NCI-H226 (cell line): ENCODE measurements at regions not wholly inside any gene's neighbourhood (a gene's known extent, or its start where the extent isn't known, plus 50 kb on each side); places are given as distances from the start of the nearest gene placed in this dataset.
A peak's percentile ranks its signal among the peaks of the same experiment; 100 is the strongest.

Source experiments
- DNase-seq: peaks from one replicate; pipeline ENCODE4 v3.0.0-alpha.2; 2015

- DNase-seq: no peak
These were observed 238.4 kb downstream of the C1orf94 start for GRCh38 chr1:34415140-34415539.

GRCh38 chr1:34418166-34418565 is 241.5 kb downstream of the C1orf94 start:
- DNase-seq: no peak

GRCh38 chr1:34419663-34420136 is 243.0 kb downstream of the C1orf94 start:
- no peak for DNase-seq

DNA sequence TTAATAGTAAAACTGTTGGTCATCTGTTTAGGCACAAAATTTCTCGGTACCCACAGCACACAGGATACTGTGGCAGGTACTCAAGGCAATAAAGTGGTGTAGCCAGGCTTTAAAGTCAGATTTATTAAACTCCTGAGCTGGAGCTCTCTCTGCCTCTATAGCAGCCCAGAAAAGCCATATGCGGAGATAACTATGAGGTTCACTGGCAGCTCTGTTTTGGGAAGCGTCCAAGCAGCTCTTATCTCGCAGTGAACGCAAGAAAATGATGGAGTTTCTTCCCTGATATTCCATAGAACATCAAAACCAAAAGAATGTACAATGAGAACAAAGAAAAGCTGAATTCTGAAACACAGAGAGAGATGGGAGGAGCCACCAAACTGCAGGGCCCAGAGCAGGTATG is 248.3 kb downstream of the C1orf94 start:
- no peak for DNase-seq

DNA sequence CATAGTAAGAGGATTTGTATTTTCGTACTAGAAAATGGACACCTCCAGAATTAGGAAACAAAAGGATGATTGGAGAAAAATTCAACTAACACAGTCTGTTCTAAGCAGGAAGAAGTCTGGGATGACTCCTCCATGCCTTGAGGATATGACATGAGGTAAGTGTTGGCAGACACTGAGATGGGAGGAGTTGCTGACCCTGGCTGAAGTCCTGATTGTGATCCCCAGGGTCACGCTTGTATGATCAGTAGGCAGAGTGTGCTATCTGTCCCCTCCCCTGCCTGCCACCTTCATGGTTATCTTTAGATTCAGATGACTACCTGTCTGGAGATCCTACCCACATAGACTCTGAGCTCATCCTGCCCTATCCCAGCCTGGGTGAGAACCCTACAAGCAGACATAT is 249.1 kb downstream of the C1orf94 start:
- no peak for DNase-seq

GRCh38 chr1:34426325-34426896 is 249.7 kb downstream of the C1orf94 start:
- DNase-seq: no peak

DNA sequence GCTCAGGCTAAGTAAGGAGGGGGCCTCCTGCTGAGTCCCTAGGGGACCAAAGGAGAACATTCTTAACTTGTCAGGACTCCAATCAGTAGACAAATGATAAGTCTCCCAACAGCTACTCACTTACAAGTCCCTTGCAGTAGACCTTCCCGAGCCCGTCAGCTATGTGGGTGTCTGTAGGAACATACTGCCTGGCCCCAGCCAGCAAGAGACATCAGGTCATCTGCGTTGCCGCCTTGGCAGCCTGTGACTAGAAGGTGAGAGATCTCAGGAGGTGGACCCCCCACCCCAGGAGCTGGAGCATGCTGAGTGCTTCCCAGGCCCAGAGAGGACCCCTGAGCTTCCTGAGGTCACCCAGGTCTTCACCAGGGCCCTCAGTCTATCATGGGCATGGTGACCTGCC is 250.5 kb downstream of the C1orf94 start:
- no peak for DNase-seq

GRCh38 chr1:34433099-34433498 is 256.4 kb downstream of the C1orf94 start:
- no peak for DNase-seq

DNA sequence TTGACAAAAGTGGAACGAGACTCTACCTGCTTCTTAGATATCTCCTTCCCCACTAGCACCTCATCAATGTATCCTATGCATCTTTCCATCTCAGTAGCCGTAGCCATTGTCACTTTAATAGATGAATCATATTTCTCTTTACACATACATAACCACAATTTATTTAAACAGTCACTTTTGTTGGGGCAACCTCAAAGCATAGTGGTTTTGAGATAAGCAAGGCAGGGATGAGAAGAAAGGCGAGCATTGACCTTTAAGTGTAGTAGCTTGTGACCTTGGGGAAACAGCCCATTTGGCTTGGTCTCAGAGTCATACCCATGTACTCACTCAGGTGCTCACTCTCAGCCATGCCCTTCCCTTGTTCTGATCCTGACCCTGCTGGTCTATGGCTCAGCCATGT is 260.1 kb downstream of the C1orf94 start:
- no peak for DNase-seq

DNA sequence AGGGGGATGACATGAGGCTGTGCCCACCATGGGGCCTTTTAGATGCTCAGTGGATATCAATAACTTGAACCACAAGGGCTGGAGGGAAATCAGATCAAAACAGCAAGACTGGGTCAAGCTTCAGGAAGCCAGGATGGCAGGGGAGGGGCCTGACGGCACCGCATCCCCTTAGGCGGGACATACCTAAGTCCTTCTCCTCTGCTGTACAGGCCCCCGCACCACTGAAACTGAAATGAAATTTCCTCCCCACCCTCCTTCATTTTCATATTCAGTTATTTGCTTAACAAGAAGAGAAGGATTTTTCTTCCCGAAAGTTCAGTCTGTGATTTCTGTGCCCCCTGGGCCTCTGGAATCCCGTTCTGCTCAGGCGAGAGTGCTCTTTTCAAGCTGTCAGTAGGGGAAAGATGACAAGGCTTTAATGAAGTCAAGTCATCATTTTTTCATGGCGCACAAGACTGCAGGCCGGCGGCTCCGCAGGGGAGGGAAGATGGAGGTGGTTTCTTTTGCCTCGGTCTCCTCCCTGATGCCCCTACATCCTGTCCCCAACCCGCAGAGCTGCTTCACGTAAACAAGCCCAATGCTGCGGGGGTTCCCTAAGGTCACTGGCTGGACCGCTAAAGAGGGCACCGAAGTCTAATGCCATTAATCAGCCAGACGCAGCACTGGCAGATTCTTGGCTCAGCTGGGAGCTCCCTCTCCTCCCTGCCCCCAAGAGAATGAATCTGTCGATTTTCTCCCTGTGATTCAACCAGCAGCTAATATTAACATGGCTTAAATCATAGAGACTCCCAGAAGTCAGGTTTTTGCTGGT is 264.8 kb downstream of the C1orf94 start:
- DNase-seq: no peak

DNA sequence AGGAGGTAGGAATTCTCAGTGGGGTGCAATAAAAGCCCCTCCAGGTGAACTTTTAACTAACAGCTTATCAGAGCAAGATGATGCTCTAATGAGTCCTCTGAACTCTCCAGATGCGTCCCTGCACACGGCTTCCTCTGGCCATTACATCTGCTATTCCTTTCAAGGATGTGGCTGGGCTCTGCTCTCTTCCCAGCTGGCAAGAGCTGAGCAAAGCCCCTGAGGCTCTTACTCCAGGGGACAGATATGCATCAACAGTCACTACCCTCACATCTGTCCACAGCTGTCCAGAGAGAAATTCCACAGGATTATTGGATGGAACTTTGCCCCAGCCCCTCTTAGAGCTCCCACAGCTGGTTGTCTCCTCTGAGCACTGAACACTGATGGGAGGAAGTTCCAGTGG is 267.8 kb downstream of the C1orf94 start:
- DNase-seq: no peak

DNA sequence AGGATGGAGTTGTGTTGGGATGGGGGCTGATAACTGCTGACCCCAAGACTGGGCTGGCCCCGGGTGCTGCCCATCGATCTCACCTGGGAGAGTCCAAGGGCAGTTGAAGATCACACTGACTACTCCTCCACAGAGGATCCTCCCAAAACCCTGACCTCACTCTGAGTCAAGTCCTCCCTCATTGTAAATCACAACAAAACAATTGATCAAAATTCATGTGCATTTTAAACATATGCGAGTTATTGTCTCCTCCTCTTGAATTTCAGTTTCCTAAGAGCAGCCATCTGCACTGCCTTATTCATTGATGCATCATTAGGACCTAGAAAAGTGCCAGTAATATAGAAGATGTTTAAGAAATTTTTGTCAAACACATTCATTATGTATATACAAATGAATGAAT is 273.6 kb downstream of the C1orf94 start:
- no peak for DNase-seq

DNA sequence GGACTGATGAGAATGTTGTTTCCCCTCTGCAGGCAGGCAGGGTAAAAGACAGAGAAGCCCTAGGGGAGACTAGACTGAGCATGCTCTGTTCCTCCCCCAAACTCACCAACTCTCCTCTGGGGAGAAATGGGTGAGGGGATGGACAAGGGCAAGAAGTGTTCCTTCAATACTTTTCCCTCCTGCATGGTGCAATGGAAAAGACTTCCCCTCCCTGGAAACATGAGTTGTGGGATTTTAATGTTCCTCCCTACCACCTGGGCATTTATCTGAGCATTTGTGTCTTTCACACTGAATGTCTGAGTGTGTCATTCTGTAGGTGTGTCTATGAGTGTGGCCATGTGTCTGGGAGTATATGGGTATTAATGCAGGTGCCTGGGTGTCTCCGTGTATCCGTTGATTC is 275.7 kb downstream of the C1orf94 start:
- no peak for DNase-seq

- no peak for DNase-seq
These were observed 278.4 kb downstream of the C1orf94 start for GRCh38 chr1:34455121-34455520.

DNA sequence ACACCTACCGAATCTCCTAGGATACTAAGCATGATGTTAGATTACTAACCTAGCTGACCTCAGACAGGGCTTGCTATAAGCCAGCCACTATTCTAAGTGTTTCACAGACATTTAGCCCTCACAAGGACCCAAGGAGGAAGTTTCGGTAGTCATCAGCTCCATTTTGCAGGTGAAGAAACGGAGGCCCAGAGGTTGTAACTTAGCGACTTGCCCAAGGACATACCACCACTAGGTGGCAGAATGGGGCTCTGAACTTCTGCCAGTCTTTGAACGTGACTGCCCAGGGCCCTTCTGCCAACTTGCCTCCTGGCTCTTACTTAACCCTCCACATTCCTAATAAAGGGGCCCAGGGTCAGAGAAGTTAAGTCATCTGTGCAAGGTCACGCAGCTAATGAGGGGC is 283.5 kb downstream of the C1orf94 start:
- DNase-seq: peak; percentile 12

GRCh38 chr1:34470401-34470800 is 284.4 kb upstream of the GJB5 start:
- DNase-seq: no peak

- no peak for DNase-seq
These were observed 280.3 kb upstream of the GJB5 start for GRCh38 chr1:34474566-34474965.

DNA sequence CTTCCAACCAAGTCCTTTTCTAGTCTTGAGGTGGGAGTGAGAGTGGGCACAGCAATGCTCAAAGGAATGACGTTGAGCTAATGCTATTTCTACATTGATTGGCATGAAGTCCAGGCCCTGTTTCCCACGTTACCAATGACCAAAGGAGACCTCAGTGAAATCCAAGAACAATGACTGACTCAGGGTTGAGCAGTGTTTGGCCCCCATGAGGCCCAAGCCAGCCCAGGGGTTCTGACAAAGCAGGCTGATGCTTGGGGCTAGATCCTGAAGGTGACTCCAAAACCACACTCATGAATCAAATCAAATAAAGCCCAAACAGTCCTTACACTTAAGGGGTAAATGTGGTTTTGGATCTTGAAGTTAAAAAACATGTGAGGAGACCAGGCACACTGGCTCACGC is 278.5 kb upstream of the GJB5 start:
- DNase-seq: no peak

GRCh38 chr1:34477632-34478141 is 277.2 kb upstream of the GJB5 start:
- no peak for DNase-seq

- DNase-seq: no peak
These were observed 276.3 kb upstream of the GJB5 start for GRCh38 chr1:34478515-34479076.

- no peak for DNase-seq
These were observed 275.1 kb upstream of the GJB5 start for GRCh38 chr1:34479731-34480130.

- no peak for DNase-seq
These were observed 266.7 kb upstream of the GJB5 start for GRCh38 chr1:34488080-34488708.

- DNase-seq: peak; percentile 3
These were observed 254.4 kb upstream of the GJB5 start for GRCh38 chr1:34500451-34500850.

DNA sequence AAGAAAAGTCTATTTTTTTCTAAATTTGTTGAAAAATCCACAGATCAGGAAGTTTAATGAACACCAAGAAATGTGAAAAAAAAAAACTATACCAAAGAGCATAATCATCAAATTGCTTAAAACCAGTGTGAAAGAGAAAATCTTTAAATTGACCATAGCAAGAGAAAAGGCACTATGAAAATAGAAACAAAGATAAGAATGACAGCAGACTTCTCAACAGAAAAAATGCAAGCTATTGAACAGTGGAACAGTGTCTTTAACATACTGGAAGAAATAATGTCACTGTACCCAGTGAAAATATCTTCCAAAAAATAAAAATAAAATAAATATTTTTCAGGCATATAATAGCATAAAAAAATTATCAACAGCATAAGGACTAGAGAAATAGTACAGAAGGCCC is 243.0 kb upstream of the GJB5 start:
- DNase-seq: no peak
